Left lobe of liver (tissue), 2 donors: ENCODE measurements at regions not wholly inside any gene's neighbourhood (a gene's known extent, or its start where the extent isn't known, plus 50 kb on each side); places are given as distances from the start of the nearest gene placed in this dataset.

Experiments used
- ATAC-seq: fragments of 200-7000 bp; cut with Tn5 transposase; one replicate; pipeline ENCODE4 v1.9.1; 2020; ENCODE audit warnings: mild to moderate bottlenecking, moderate library complexity
- DNase-seq: peaks from one replicate; pipeline ENCODE4 v3.0.0-alpha.2; 2020; ENCODE audit warnings: low spot score
- donor health status: DM: no; HTN: no; CAD: no; lungs with moderate emphysema.
- donor health status: DM: no; HTN: yes; CAD: no.

DNA sequence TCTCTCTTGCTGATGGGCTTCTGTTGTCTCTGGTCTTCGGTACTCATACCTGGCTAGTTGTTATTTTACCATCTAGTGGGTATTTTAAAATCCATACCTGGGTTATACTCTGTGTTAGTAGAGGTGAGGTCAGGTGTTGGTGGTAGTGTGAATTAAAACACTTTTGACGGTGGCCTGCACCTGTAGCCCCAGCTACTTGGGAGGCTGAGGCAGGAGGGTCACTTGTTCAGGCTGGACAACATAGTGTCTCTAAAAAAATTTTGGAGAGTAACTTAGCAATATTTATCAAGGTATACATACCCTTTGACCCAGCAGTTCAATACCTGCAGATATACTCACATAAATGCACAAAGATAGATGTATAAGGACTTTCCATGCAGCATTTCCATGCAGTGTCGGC, 55.4 kb downstream of the GSX1 start:
- no peak for DNase-seq
- ATAC-seq: no peak

DNA sequence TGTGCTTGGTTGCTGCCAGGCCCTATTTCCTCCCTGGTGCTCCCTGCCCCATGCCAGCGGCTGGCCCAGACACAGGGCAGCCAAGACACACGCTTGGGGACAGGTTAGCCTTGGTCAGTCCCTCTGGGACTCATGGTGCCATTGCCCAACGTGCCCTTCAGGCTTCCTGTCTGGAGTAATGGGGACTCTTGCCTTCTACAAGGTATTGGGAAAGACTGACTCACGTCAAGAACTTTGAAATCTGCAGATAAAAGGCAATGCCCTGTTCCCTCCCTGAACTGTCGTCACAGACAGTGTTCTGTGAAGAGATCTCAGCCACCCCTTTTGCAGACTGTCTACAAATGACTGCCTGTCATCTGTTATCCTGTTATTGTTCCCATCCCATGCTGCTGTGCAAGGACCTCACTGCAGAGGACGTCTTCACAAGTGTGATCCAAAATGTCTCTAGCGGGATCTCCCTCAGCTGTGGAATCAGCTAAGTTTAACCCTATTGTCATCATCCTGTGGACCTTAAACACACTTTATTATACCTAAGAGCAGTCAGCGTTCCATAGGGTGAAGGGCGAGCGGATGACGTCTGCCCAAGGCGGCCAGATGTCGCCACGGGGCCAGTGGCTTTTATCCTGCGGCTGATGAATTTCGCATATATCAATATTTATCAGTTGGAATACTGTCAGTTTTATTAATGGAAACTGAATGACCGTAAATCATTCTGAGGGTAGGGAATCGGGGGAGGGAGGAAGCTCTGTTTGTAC, 59.0 kb downstream of the GSX1 start:
- DNase-seq (no peak), ATAC-seq (no peak)

DNA sequence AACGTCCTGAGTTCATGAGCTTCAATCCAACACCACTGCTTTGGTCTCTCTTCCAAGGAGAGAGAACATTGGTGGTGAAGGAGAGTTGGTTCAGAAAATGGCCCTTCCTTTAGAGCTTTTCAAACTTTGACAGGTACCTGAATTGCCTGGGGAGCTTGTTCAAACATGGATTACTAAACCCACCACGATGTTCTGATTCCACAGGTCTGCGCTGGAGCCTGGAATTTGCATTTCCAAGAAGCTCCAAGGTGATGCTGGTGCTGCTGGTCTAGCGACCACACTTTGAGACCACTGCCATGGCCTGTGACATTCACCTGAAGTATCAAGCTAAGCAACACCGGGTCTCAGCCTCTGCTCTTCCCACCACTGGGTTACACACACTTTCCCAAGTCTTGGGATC, 60.2 kb downstream of the GSX1 start:
- ATAC-seq: no peak

DNA sequence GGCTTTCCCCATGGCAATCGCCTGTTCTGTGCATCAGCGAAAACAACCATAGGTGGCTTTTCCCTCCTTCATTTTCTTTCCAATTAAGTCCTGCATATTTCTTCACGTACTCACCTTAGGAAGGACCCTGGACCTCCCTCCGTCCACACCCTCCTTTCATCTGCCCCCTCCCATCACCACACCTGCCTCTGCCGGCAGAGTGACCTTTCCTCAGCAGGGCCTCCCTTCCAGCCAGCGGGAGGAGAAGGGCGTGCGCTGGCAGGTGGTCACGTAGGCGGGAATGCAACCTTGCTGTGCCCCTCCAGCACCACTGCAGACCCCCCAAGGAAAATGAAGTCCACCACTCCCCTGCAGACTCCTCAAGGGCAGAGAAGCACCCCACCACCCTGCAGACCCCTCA, 61.1 kb downstream of the GSX1 start:
- DNase-seq (no peak), ATAC-seq (no peak)

More for the DNA sequence above, 60.2 kb downstream of the GSX1 start:
- no peak for DNase-seq

DNA sequence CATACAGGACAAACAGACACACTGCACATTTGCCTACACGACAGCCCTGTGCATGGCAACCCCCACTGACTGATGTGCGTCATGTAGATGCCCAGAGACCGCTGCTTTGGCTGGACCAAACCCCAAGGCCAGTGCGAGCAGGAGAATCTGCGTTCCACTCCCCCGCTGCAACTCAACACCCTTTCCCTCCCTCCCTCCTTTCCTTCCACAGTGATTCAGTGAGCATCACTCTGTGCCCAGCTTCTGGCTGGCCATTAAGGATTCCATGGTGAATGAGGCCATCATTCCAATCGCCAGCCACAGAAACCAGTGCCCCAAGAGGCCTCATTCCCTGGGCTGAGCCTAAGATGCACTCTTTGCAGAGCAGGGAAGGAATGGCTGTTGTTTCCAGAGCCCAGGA, 61.6 kb downstream of the GSX1 start:
- DNase-seq (no peak), ATAC-seq (no peak)

DNA sequence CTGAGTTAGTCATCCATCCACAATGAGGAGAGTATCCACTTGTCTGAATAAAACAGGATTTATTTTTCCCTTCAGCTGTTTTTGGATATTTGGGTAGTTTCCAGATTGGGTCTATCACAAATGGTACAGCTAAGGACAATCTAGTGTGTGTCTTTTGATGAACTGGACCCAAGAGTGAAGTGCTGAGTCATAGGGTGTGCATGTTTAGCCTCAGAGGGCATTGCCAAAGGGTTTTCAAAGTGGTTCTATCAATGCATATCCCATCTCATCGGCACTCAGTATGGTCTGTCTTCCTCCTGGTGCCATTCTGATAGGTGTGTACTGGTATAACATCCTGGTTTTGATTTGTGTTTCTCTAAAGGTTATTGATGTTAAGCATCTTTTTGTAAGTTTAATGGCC, 62.3 kb downstream of the GSX1 start:
- no peak for DNase-seq

DNA sequence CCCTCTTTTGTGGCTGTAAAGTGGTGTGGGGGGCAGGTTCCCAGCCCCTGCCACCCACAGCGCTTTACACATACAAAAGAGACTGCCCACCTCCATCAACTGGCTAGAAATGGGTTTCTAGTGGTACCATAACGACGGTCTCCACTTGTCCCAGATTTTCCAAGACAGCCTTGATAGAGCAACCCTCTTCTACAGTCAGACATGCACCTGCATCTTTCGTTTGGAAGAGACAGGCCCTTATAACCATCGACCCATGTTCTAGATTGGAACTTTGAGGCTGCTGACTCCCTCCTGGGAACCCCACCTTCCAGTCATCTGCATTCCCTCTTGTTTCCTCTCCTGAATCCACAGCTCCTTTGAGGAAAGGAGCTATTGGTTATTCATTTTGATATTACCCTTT, 63.1 kb downstream of the GSX1 start:
- DNase-seq: no peak
- ATAC-seq: no peak

More for the DNA sequence above, 62.3 kb downstream of the GSX1 start:
- no peak for ATAC-seq

DNA sequence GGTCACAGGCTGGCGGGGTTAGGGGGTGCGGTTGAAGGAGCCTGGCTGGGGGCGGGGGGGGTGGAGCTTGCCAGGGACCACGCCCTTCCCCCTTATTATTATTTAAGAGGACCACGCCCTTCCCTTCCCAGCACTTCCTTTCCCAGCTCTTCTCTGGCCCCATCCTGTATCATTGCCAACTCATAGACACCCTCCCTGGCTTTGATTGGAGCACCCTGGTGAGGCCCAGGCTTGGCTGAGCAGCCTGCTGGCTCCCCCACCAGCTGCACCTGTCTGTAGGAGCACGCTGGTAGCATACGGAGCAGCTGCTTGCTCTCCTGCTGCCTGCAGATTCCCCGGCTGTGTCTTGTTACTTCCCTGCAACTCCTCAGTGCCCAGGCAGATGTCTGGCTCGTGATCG, 62.5 kb upstream of the PDX1 start:
- ATAC-seq (no peak), DNase-seq (no peak)

DNA sequence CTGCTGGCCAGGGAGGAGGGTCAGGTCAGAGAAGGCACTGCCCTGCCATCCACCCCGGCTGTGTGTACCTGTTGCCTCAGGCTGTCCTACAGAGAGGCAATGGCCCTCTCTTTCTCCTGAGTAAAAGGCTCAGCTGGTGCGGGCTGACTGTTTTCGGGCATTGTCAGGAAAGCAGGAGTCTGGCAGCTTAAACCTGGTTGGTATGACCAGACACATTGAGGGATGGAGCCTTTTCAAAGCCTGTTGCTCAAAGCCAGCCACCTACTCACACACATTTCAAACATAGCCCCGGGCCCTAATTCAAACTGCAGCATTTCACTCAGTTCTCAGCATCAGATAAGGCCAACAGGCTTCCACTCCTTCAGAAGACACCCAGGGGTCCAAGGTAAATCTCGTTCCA, 61.8 kb upstream of the PDX1 start:
- no peak for DNase-seq
- no peak for ATAC-seq

DNA sequence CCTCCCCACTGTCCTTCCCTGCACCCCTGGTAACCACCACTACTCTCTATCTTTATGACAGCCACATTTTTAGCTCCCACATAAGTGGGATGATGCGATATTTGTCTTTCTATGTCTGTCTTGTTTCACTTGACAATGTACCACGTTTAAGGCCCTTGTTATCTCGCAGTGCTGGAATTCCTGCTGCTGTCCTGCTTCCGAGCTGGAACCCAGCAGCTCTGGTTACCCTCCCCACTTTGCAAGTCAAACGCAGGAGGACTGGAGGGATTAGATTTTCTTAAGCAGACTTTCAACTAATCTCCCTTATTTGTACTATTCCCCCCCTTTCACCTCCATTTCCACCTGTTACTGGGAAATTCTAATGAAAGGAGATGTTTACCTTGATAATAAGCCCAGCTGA, 59.1 kb upstream of the PDX1 start:
- DNase-seq (no peak), ATAC-seq (no peak)

DNA sequence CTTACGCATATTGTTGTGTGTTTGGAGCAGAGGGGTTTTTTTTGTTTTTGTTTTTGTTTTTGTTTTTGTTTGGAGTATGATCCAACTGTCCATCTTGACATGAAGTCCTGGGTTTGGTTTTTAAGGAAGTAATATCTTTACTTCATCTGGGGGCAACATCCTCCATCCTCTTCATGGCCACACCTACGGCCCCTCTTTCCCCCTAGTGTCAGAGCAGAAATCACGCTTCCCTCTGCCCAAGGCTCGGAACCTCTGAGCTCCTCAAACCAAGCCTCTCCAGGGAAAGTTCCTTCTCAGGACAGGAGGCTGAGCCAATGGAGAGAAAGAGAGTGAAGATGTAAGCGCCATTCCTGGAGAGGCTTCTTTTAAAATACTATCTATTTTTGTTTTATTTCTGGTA, 58.6 kb upstream of the PDX1 start:
- DNase-seq: no peak
- ATAC-seq: no peak

DNA sequence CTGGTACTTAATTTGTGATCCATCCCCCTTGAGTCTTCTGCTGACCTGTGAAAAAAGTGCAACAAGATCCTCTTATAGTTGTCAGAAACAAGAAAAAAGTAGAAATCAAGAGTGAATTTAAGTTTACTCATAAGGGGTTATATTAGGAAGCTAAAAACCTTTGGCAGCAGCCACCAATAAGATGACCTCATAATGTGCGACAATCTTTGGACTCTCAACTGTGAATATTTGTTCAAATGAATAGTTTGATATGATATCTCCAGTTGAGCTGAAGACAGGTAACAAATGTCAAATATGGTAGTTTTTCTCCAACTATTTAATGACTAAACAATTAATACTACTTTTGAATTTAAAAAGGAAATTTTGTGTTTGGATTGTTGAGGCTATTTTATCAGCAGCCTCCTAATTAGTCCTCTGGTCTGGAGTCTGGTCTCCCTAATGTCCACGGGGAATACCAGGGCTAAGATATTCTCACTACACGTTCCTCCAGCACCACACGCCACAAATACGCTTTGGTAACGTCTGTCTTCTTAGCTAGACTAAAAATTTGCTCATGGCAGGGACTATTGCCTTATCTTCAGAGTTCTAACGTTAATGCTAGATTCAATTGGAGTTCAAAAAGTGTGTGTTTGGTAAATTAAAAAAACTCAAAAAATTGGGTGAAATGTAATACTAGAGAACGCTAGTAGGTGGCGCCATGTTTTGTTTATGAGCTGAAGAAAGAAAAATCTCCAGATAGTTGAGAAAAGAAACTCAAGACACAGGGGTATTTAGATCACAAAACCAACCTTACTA, 51.0 kb upstream of the PDX1 start:
- ATAC-seq (peak; percentile 89), DNase-seq (no peak)

DNA sequence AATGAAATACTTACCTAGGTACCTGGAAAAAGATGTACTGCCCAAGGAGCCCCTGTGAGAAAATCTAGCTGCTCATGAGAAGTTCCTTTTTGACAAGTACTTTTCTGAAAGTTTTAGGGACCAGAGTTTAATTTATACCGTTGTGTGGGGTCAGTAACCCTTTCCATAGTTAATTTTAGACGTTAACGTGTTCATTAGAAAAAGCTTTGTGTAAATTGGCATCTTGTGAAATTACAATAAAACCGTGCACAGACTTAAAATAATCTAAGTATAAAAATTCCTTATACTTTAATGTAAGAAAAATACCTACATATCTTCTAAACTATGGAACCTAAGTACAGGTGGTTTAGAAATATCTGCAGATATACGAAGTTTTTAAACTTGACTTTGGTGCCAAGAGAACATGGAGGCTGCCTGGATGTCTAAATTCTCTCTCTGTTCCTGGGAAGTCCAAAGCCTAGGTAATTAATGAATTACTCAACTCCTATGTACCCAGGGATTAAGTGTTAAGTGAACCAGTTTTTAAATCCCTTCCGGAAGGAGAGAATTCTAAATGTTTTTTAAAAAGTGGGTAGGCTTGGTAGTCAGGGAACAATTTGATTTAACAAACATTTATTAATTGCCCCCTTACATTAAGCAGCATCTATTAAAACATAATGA, 50.2 kb upstream of the PDX1 start:
- ATAC-seq (peak; percentile 9), DNase-seq (no peak)
